ENCODE measurements at regions not wholly inside any gene's neighbourhood (a gene's known extent, or its start where the extent isn't known, plus 50 kb on each side); places are given as distances from the start of the nearest gene placed in this dataset.

- H3K27ac Mint-ChIP-seq = no peak overlapping the region
- peak overlapping the region; percentile 19; the same call in 1 of the 2 replicates for H3K4me3 Mint-ChIP-seq
- peak; percentile 27 for DNase-seq
- peaks cover 7% of the 10 kb centered on the region for H3K27me3 Mint-ChIP-seq (ENCODE audit: insufficient read depth)
- H3K36me3 Mint-ChIP-seq (ENCODE audit: low read depth) = no peaks in the 10 kb centered on the region
- peaks cover 8% of the 10 kb centered on the region; the same call in 1 of the 2 replicates for H3K4me1 Mint-ChIP-seq (ENCODE audit: low read depth)
- H3K9me3 Mint-ChIP-seq = no peaks in the 10 kb centered on the region
- peak; percentile 81 for TF ChIP-seq CTCF (IDR thresholded peaks at IDR 0.05)
Observed at GRCh38 chr12:131608740-131609690, 101.9 kb upstream of the SFSWAP start.

- no peak overlapping the region for H3K4me3 Mint-ChIP-seq
- no peaks in the 10 kb centered on the region for H3K36me3 Mint-ChIP-seq (ENCODE audit: low read depth)
- no peaks in the 10 kb centered on the region for H3K9me3 Mint-ChIP-seq
- DNase-seq = no peak
- H3K27me3 Mint-ChIP-seq (ENCODE audit: insufficient read depth) = peaks cover 7% of the 10 kb centered on the region
- no peak overlapping the region for H3K27ac Mint-ChIP-seq
- peaks cover 8% of the 10 kb centered on the region; the same call in 1 of the 2 replicates for H3K4me1 Mint-ChIP-seq (ENCODE audit: low read depth)
- no peak for TF ChIP-seq CTCF (IDR thresholded peaks at IDR 0.05)
Observed at GRCh38 chr12:131609762-131610161, 101.1 kb upstream of the SFSWAP start.

- DNase-seq = no peak
- no peak overlapping the region for H3K27ac Mint-ChIP-seq
- TF ChIP-seq CTCF (IDR thresholded peaks at IDR 0.05) = no peak
- peaks cover 11% of the 10 kb centered on the region for H3K27me3 Mint-ChIP-seq (ENCODE audit: insufficient read depth)
- no peaks in the 10 kb centered on the region for H3K9me3 Mint-ChIP-seq
- no peak overlapping the region for H3K4me3 Mint-ChIP-seq
- H3K36me3 Mint-ChIP-seq (ENCODE audit: low read depth) = no peaks in the 10 kb centered on the region
- H3K4me1 Mint-ChIP-seq (ENCODE audit: low read depth) = peaks cover 9% of the 10 kb centered on the region
Observed at GRCh38 chr12:131610181-131610580, 100.7 kb upstream of the SFSWAP start.

GRCh38 chr12:131610891-131611290 is 100.0 kb upstream of the SFSWAP start:
- DNase-seq = no peak
- TF ChIP-seq CTCF (IDR thresholded peaks at IDR 0.05) = no peak
- Mint-ChIP-seq H3K27me3 (ENCODE audit: insufficient read depth) (peaks cover 11% of the 10 kb centered on the region), H3K9me3 (no peaks in the 10 kb centered on the region), H3K27ac (no peak overlapping the region), H3K4me3 (no peak overlapping the region), H3K36me3 (ENCODE audit: low read depth) (no peaks in the 10 kb centered on the region), H3K4me1 (ENCODE audit: low read depth) (peaks cover 16% of the 10 kb centered on the region)

- H3K4me1 Mint-ChIP-seq (ENCODE audit: low read depth) = peaks cover 16% of the 10 kb centered on the region
- no peaks in the 10 kb centered on the region for H3K9me3 Mint-ChIP-seq
- no peaks in the 10 kb centered on the region for H3K36me3 Mint-ChIP-seq (ENCODE audit: low read depth)
- H3K4me3 Mint-ChIP-seq = no peak overlapping the region
- H3K27ac Mint-ChIP-seq = no peak overlapping the region
- no peak for DNase-seq
- peaks cover 11% of the 10 kb centered on the region for H3K27me3 Mint-ChIP-seq (ENCODE audit: insufficient read depth)
- TF ChIP-seq CTCF (IDR thresholded peaks at IDR 0.05) = no peak
Observed at GRCh38 chr12:131611416-131612091, 99.3 kb upstream of the SFSWAP start.
